ENCODE measurements at regions not wholly inside any gene's neighbourhood (a gene's known extent, or its start where the extent isn't known, plus 50 kb on each side); places are given as distances from the start of the nearest gene placed in this dataset.

DNA sequence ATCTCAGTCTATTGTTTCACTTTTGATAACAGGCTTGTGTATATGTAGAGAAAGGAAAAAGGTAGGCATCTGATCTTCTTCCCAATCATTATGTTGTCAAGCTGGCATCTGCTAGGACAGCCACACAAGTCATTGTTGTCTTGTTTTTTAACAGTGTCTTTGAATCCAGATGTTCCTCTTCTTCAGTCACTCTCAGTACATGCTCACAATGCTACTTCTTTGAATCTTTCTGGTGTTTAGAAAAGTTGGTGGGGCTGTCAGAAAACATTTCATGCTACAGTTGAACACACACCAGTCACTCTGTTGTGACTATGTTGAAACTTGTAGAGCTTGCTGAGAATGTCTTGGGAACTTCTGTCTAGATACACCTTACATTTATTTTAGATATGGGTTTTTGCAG, 1231.4 kb upstream of the MIR17HG start:
- no peak for DNase-seq

DNA sequence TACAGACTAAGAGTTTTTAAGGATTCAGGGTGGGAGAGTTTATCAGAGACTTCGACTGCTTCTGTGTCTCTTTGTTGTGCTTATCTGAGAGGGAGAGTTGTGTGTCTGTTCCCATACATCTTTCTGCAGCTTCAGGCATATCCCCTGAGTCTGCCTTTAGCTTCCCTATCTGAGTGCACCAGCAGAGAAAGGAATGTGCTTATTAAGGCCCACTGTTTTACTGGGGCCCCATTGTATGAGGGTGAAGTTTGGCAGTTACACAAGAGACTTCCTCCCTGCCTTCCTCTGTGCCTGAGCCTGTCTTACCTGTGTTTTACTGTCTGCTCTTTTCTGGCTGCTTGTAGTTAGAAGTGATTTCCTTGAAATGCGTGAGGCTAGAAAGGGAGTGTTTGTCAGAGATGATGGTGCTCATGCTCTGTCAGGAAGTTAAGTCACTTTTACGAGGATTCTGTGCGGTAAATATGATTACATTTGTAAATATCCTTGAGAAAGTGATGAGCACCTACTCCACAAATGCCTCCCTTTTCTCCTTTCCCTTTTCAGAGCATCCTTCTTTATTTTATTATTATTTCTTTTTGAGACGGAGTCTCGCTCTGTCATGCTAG, 1228.9 kb upstream of the MIR17HG start:
- DNase-seq = no peak

DNA sequence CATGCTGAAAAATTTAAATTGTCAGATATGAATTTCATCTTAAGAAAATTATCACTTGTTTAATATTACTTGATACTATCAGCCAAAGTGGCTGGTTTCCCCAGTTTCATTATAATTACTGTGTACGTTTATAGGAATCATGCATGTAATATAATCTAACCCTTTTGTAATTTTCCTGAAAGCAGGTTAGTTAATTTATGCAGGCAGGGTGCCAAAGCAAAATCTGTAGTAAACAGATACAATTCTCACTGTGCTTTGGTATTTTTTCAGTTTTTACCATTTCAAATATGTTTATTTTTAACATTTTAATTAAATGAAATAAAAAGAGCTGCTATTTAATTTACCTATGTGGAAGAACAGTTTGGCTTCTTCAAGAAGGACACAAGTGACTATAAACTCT, 1227.5 kb upstream of the MIR17HG start:
- no peak for DNase-seq

DNA sequence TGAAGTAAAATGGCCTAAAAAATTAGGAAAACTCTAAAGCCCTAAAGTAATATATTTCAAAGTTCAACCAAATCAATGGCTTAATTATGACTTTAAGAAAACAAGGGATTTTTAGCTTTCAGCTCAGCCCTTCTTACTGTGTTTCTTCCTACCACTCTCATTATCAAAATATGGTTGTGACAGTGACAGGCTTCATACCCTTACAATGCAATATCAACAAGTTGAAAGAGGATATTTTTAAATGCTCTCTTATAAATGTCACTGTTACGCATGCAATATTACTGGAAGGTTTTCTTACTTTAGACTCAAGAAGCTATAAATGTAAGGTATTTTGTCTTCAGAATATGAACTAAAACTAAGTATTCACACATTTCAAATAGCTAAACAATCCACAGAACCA, 1225.7 kb upstream of the MIR17HG start:
- no peak for DNase-seq

DNA sequence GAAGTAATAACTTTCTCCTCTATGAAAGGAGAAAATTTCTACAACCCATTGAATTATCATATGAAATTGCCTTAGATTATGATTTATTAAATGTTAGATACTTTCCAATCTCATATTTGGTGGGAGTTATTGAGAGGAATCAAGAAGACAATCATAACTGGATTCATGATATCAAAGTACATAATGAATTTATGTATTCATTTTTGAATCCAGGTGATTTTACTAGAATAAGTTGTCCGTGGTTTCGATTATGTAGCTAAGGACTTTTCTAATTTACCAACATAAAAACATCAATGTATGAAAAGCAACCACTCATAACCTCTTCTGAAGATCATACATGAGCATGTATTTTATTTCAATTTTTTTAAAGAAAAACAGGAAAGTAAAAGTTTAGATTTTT, 1225.0 kb upstream of the MIR17HG start:
- no peak for DNase-seq

DNA sequence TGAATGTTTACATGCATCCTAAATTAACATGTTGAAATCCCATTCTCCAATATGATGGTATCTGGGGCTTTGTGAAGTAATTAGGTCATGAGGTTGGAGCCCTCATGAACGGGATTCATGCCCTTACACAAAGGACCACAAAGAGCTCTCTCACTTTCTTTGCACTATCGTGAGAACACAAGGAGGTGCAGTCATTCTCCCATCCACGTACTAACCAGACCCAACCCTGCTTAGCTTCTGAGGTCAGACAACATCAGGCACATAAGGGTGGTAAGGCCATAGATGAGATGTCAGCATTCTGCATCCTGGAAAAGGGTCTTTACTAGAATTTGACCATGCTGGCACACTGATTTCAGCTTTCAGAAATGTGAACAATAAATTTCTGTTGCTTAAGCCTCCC, 1211.9 kb upstream of the MIR17HG start:
- no peak for DNase-seq

DNA sequence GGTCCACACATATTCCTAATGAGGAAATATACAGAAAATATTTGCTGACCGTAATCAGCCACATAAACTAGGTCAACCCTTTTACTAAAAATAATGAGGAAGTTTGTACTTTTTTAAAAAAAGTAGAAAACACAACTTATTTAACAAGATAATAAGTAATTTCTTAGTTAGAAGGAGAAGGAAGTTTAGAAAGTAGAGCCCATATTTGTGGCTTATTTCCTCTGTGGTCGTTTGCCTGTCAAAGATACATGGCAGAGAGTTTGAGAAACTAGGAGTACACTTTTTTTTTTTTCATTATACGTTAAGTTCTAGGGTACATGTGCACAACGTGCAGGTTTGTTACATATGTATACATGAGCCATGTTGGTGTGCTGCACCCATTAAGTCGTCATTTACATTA, 1205.2 kb upstream of the MIR17HG start:
- no peak for DNase-seq

DNA sequence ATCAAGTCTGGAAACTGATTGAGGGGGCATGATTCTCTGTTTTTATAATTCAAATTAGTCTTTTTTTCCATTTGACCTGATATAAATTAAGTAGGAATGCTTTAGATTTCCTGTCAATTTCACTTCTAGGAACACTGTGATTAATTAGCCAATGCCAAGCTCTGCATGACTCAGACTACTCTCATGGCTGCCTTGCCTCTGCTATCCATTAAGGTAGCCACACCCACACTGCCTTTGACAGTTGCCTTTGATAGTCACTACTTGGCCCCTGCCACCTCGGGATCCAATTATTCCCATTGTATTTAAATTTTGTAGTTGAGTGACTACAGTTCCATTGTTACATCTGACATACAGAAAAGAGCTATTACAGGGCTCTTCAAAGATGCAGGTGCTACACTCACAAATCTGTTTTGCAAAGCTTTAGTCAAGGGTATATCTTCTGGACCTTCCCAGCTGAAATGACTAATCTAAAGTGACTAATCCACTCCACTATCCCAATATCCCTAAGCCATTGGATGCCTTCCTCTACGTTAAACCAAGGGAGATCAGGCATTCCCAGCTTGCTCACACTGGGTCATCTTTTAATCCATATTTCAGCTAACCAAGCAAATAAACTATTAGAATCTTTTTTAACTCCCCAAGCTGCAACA, 1193.1 kb upstream of the MIR17HG start:
- DNase-seq = no peak

DNA sequence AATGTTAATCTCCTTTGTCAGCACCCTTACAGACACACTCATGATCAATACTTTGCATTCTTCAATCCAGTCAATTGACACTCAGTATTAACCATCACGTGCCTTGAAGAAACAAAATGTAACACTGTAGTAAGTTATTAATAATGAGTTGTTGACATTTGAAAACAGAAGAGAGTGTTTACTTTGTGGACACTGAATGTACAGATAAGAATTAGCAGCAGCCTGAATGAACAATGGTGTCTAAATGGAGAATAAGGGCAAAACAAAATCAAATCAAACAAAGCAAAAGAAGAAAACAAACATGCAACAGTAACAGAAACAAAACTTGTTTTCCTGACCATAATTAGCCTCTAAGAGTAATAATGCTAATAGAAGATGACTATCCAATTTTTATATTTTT, 1191.1 kb upstream of the MIR17HG start:
- DNase-seq = no peak

DNA sequence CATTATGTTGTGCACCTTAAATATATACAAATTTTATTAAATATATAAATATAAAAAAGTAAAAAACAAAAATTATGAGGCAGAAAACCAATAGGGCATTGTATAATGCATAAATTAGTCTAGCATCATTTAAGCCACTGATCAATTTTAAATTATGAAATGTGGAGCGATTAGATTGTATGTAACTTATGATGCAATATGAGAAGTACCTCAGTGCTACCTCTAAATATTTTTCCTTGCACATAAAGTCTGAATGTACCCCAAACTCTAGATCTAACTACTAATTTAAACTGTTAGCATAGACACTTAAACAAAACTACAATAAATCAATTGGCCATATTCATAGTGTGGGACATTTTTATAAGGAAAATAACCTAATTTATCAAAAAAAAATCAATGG, 1178.5 kb upstream of the MIR17HG start:
- no peak for DNase-seq

DNA sequence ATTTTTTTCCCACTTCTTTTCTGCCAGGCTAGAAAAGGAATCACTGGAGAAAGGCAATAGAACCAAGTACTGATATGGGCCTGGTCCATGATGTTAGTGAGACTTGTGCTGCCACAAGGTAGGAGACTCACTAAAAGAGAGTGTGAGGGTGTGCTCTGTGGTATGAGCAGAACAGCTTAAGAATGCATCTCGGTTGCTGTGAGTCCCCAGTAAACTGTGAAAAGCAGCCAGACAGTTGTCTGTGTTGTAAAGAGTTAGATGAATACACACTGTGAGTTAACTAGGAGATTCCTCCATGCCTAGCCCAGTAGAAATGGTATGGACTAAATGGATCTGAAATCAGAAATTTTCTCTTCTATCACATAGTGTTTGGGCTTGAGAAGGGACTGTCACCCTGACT, 1177.3 kb upstream of the MIR17HG start:
- no peak for DNase-seq

DNA sequence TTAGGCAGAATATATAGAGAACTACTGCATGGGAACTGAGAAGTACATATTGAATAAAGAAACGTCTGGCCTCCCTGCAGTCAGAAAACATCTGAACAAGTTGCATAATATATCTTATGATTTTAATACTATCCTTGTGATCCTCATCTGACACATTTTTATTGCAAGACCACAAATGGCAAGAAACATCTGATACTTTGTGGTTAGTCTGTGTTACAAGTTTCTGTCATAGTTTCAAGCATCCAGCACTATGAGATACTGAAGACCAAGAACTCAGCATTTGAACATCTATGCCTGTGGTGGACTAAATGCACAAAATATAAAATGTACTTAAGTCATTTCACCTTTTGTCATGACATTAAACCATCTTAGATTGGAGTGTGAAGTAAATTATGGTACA, 1175.8 kb upstream of the MIR17HG start:
- no peak for DNase-seq

DNA sequence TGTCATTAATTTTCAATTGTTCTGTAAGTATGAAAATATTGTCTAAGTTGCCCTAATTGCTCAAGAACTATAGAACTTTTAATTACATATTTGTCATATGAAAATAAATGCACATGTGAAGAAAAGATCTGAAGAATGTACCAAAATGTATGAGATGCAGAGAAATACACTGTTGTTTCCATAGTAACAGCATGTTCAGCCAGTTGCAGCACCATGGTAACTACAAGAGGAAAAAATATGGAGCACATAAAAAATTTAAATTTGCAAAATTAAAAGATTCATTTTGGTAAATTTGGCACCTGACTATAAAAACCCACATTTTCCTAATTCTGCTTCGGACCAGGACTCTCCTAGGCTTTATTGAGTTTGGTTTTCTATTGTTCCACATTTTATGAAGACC, 1170.0 kb upstream of the MIR17HG start:
- no peak for DNase-seq

DNA sequence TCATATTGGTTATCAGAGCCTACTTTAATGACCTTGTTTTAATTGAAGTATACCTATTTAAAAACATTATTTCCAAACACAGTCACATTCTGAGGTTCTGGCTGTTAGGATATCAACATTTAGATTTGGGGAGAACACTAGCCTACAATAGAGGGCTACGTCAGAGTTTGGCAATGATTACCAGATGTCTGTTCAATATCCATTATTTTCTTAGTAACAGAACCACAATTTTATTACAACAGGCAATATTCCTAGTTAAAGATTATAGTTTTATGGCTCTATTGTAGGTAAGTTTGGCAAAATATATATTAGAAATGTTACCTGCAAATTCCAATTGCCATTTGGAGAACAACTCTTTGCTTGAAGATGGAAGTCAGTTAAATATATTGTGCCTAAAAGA, 1163.1 kb upstream of the MIR17HG start:
- DNase-seq = no peak

DNA sequence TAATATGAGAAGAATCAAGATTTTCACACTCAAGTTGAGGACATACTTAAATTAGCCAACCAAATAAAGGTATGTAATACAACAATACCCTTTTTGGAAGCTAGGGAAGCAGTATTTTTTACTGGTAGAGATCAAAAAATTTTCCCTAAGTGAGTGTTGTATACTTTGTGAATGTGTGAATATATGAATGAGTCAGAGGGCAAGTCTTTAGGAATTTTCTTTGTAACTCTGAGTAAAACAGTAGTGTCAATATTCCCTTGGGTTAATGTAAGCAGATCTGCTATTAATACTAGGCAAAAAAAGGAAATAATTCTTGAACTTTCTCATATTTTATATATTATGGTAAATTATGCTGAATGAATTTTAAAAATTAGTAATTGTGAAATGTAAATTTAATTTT, 1161.8 kb upstream of the MIR17HG start:
- DNase-seq = no peak

DNA sequence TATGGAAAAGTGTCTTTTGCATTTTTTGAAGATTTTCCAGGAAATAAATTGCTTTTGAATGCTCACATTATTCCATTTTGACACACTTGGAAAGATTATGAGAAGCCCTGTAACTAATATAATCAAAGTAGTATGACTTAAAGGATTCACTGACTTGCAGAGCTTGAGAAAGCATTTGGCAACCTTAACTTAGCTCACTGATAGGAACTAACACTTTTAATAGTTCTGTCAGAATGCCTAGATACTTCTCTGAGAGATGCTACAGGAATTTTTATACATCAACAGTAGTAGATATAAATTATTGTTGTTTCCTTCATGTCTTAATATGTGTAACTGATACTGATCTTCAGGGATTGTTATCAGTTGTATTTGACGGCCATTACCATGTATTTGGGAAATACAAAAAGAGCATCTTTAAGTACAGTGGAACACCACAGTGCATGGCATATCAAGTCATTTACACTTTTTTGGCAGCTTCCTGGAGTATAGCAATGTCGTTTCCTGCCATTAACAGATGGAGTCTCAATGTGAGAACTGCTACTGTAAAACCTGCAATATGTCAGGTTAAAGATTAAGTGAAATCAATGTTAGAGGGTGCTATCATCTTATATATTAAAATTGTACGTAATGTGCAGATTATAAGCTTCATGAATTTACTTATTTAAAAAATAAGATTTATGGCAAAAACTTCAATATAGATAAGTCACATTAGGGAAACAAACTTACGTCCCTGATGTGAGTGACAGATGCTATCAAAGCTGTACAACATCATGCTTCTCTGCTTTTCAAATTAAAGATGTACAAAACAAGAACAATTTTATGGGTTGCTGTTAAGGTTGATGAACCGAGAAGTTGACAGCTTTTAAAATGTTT, 1159.8 kb upstream of the MIR17HG start:
- DNase-seq = no peak

DNA sequence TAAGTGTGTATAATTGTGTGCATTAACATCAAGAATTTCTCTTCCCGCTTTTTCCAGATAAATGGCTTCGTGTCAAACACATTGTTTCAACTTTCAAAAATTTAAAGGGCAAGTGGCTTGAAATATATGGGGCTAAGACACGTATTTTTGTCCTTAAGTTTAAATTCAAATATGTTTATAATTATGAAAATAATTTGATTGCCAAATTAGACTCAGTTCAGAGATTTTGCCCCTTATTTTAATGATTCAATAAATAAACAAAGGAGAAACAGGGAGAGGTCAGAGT, 1159.2 kb upstream of the MIR17HG start:
- no peak for DNase-seq

DNA sequence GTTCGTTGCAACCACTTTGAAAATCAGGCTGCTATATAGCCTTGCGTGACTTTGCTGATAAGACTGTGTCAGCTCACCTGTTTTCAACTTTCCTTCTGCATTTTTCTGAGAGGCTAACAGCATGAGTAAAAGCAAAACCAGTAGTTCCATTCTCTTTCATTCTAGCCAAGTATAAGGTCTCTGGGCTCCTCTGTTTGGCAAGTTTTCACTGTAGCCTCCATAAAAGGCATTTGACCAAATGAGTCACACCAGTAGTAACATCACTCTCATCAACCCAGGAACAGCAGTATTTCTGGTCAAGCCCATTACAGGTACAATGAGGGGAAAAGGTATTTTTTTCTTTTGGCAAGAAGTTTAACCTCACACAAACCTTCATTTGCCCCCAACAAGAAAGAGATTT, 1149.8 kb upstream of the MIR17HG start:
- no peak for DNase-seq

DNA sequence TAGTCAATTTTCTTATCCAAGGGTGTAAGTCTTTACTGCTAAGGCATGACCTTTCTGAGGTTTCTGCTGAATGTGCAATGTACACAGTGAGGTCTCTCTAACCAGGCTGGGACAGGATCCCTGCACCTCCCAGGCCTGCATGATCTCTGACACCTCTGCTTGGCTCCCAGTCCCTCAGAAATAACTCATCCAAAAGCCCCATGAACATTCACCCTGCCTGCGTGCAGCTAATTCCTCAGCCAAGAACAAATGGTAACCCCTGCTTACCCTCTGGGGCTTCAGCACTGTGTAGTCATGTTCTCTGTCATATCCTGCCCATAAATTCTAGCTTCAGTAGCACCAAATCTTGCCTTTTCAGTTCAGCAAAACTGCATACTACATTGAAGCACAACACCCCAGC, 1146.3 kb upstream of the MIR17HG start:
- DNase-seq = no peak

DNA sequence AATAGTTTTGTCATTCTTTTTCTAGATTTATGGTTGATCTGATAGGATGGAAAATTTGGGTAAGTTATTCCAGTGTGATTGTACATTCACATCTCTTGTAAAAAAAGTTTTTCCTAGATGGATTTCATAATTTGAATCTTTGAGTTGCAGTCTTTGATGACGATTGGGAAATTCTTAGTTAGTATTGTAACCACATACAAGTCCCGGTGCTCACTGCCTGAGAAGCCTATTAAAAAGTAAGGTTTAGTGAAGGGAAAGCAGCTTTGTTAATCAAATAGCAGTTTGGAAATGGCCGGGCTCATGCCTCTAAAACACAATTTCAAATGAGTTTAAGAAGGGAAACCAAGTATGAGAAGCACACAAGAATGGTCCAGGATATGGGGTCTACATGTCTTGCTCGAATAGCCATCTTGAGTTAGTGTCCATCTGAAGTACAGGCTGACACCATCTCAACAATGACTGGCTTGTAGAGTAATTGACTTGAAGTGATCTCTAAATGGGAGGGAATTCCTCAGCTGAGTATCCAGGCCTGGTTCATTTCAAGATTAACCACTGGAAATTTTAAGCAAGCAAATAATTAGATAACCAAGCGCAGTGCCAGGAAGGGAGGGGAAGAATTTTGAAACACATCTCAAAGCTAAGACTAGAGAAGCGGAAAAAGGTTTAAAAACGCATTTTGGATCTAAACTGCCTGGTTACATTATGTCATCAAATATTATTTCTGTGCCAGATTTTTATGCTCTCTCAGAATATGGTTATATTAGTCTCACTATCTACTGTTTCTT, 1145.6 kb upstream of the MIR17HG start:
- no peak for DNase-seq

DNA sequence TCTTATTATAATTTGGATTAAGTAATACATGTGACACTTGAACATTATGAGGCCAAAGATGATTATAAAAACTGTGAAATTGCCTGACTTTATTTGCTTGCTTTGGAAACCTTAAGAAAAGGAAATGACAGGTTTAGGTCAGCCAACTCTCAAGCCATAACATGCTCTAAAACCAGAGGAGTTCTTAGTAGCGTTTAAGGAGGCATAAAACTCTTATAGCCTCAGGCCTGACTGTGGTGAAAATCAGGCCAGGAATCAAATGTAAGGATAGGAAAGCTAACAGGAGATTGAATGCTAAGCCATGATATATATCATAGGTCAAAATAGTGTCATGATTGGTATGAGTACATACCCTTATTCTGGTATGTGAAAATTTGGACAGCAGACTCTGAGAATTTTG, 1142.4 kb upstream of the MIR17HG start:
- DNase-seq = no peak

DNA sequence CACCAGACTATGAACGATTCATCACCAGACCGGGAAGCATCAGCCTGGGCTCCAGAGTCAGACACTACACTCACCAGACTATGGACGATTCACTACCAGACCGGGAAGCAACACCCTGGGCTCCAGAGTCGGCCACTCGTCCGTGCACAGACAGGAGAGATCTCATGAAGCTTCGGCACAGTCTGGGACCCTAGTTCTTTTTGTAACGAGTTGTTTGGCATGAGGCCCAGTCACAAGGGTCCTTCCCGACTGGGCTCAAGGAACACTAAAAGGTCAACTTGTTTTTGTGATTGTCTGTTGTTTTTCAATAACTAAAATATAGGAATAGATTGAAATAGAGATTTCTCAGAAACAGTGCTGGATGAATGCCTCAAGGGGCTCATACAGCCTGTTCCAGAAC, 1141.6 kb upstream of the MIR17HG start:
- no peak for DNase-seq

DNA sequence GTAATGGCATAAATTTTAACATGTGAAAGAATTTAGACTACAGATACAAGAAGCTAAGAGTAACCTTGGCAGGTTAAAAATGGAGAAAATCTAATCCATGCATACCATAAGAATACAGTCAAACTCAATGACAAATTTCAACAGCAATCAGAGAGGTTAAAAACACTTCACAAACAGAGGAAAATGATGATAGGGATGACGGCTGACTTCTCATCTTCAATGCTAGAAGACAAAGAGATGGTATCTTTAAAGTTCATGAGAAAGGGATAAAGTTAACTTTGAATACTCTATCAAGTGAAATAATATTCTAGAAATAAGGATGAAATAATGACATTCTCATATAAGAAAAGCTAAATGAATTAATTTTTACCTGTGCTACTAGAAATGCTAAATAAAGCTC, 1130.2 kb upstream of the MIR17HG start:
- no peak for DNase-seq

DNA sequence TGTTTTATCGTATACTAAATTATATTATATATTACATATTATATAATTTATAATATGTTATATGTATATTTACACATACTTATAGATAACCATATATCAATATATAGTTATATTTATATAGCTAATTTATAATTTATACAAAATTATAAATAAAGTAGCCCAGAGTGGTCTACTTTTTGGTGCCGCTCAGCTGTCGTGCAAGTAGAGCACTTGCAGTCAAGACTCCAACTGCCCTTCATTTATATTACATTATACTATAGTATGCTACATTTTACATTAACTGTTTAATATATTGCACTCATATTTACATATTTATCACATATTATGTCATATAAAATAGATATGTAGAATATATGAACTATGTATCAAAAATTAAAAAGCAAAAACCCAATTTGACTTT, 1124.7 kb upstream of the MIR17HG start:
- no peak for DNase-seq
